AG09309 (cell line): ENCODE measurements at regions not wholly inside any gene's neighbourhood (a gene's known extent, or its start where the extent isn't known, plus 50 kb on each side); places are given as distances from the start of the nearest gene placed in this dataset.

Source experiments
- DNase-seq: peaks from one replicate; pipeline ENCODE4 v3.0.0-alpha.2; 2010; ENCODE audit warnings: low read depth
- H3K4me3 ChIP-seq: 2 replicates; pipeline ENCODE4 v1.5.1; 2011; ENCODE audit warnings: mild to moderate bottlenecking, low read depth, low read length, moderate library complexity; ENCODE audit not compliant: control insufficient read depth
- CTCF ChIP-seq: IDR thresholded peaks from 2 replicates; pipeline ENCODE4 v1.5.1; 2011; ENCODE audit warnings: mild to moderate bottlenecking, low read depth, low read length, inconsistent platforms; ENCODE audit not compliant: insufficient read depth, control insufficient read depth; ENCODE audit errors: missing control alignments

- TF ChIP-seq CTCF = no peak
- H3K4me3 ChIP-seq = peak overlapping the region; percentile 36
- DNase-seq = no peak
Measured at GRCh38 chrX:87727620-87728019, 210.0 kb downstream of the KLHL4 start.

GRCh38 chrX:87728024-87728423 lies 210.4 kb downstream of the KLHL4 start:
- peak overlapping the region; percentile 36 for H3K4me3 ChIP-seq
- no peak for DNase-seq
- no peak for TF ChIP-seq CTCF

GRCh38 chrX:87728459-87728858 lies 210.9 kb downstream of the KLHL4 start:
- TF ChIP-seq CTCF = no peak
- DNase-seq = no peak
- peak overlapping the region; percentile 36 for H3K4me3 ChIP-seq

GRCh38 chrX:87732133-87732532 lies 214.5 kb downstream of the KLHL4 start:
- TF ChIP-seq CTCF = no peak
- no peak overlapping the region for H3K4me3 ChIP-seq
- no peak for DNase-seq

- no peak overlapping the region for H3K4me3 ChIP-seq
- no peak for TF ChIP-seq CTCF
- no peak for DNase-seq
Measured at GRCh38 chrX:87736576-87736975, 219.0 kb downstream of the KLHL4 start.

GRCh38 chrX:87744391-87744790 lies 226.8 kb downstream of the KLHL4 start:
- no peak overlapping the region for H3K4me3 ChIP-seq
- no peak for TF ChIP-seq CTCF
- no peak for DNase-seq

GRCh38 chrX:87755493-87755892 lies 237.9 kb downstream of the KLHL4 start:
- H3K4me3 ChIP-seq = no peak overlapping the region
- no peak for DNase-seq
- TF ChIP-seq CTCF = no peak
